HG03442 (cell line): ENCODE measurements at regions not wholly inside any gene's neighbourhood (a gene's known extent, or its start where the extent isn't known, plus 50 kb on each side); places are given as distances from the start of the nearest gene placed in this dataset.
"Not testable (repeated sequence)": the region's sequence is repeated elsewhere in the genome, so short reads cannot be mapped to it uniquely, and the experiment has no call there.

ENCODE experiments used
- ATAC-seq: cut with Tn5 transposase; IDR thresholded peaks from one replicate; pipeline ENCODE4 v1.9.1; 2021; ENCODE audit warnings: mild to moderate bottlenecking, moderate library complexity; ENCODE audit not compliant: unreplicated experiment

DNA sequence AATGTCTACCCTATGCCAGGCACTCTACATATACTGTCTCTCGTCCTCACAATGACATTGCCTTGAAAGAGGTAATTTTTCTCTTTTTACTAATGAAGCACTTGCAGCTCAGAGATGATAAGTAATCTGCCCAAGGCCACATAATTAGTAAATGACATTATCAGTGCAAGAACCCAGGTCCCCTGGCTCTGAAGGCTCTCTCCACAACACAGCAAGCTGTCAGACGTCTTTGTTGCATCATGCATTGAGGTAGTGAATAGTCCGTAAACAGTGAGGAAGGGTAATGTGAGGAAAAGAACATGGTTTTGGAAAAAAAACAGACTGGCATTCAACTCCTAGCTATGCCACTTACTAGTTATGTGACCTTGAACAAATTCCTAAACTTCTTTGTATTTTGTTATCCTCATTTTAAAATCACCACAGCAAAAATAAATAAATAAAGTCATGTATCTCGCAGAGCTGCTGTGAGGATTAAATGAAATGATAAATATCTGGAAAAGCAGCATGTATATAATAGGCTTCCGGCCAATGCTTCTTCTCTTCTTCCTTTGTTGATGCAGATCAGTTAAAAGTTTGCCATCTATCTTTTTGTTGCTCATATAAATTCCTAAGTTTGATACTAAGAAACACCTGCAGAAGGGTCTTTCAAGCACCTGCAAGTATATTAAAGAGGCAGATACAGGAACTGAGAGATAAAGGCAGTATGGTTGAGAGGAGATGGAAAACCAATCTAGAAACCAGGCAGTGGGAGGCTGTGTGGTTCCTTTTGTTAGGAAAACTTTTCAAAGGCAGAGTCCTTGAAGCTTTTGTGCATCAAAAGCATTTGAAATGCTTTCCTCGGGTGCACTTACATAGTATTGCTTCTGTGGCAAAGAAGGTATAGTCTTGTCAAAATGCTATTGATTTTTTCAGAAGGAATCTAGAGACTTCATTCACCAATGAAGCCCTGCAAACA is 82.8 kb downstream of the BTG1 start:
- no peak for ATAC-seq

DNA sequence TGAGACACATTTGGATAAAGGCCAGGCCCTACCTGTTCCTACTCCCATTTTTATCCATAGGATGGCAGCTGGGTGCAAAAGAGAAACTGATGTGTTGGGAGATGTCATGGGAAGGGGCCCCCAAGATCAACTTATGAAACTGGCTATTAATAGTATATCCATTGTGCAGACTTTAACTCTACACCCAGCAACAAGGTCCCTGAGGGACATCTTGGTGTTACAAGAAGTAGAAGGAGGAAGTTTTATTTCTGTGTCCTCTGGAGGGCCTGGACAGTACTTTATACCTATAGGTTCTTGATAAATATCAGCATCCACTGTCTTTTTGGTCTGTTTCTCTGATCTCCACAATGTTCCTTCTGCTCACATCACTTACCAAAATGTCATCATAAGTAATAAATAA is 84.6 kb downstream of the BTG1 start:
- no peak for ATAC-seq

DNA sequence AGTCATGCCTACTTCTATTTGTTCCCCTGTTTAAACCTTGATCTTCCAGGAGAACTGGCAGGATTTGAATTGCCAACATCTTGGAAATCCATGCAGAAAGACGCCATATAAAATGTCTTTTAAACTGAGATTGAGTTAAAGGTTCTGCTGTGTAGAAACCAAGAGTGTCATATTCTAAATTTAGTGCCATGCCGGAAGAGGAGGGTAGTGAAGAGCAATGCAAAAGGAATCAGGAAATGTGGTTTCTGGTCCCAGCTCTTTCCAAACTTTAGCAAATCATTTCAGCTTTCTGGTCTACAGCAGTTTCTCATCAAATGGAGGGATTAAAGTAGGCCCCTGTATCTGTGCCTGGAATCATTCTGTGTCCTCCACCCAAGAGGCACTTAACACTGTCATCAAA is 85.7 kb downstream of the BTG1 start:
- no peak for ATAC-seq

GRCh38 chr12:92058664-92059063 is 87.0 kb downstream of the BTG1 start:
- ATAC-seq = no peak

GRCh38 chr12:92056756-92057155 is 88.9 kb downstream of the BTG1 start:
- not testable (repeated sequence) for ATAC-seq

- ATAC-seq = no peak
These were observed 89.4 kb downstream of the BTG1 start for GRCh38 chr12:92056290-92056689.

- ATAC-seq = no peak
These were observed 89.8 kb downstream of the BTG1 start for GRCh38 chr12:92055877-92056276.

- ATAC-seq = no peak
These were observed 94.2 kb downstream of the BTG1 start for GRCh38 chr12:92051441-92051840.

- ATAC-seq = peak; percentile 75
These were observed 96.2 kb downstream of the BTG1 start for GRCh38 chr12:92049403-92049802.

- no peak for ATAC-seq
These were observed 98.2 kb downstream of the BTG1 start for GRCh38 chr12:92047393-92047826.

DNA sequence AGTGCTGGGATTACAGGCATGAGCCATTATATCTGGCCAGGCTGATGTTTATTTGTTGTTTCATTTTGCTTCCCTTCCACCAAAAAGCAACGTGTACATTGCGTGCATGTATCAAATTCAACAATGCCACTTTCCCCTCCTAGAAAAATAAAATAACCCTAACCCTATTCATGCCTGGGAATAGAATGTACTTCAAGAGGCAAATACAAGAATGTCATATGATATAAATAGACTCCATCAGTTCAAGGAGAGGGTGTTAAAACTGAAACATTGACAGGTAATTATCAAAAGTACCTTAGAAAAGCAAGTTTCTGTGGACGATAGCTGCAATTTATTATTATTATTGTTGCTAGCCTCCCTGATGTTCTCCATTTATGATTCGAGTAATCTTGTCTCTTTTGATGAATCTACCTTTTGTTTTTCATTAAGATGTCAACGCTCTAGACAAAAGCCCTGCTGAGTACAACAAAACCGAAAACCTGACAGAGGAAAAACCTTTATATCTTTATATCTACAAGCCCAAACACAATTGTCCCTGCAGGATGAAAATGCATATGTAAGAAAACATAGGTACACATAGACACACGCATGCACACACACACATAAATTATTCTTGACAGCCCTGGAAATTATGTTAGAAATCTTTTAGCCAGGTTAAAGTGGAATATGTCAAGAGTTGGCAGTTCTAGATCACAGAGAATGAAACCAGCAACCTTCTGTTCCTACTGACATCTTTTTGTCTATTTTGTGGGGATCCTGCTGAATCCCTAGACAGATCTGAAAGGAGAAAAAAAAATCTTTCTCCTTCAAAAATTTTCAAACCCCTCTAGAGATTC is 98.9 kb downstream of the BTG1 start:
- no peak for ATAC-seq

DNA sequence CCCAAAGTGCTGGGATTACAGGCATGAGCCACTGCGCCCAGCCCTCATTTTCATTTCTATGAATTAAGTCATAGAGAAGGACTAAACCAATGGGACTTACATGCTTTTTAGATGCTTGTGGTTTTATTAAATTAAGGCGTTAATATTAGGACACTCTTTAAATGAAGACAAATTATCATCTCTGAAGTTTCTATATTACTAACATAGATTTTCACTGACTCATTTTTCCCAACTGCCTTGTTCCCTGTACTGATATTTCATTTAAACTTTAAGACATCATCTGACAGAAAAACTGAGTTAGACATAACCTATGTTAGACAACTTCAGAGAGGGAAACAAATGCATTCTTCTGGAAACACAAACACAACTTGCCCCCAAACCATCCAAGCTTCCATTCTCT is 99.8 kb downstream of the BTG1 start:
- no peak for ATAC-seq

DNA sequence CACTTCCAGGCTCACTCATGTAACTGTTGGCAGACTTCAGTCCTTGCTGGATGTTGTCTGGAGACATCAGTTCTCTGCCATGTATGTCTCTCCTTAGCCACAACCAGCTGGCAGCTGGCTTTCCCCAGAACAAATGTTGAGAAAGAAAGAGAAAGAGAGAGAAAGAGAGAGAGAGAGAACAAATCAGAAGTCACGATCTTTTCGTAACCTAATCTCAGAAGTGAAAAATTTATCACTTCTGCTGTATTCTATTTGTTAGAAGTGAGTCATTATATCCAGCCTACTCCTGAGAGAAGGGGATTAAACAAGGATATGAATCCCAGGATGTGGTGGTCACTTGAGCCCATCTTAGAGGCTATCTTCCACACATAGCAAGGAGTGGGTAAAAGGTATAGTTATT is 101.2 kb downstream of the BTG1 start:
- ATAC-seq = no peak

- ATAC-seq = no peak
These were observed 102.7 kb downstream of the BTG1 start for GRCh38 chr12:92042791-92043531.

DNA sequence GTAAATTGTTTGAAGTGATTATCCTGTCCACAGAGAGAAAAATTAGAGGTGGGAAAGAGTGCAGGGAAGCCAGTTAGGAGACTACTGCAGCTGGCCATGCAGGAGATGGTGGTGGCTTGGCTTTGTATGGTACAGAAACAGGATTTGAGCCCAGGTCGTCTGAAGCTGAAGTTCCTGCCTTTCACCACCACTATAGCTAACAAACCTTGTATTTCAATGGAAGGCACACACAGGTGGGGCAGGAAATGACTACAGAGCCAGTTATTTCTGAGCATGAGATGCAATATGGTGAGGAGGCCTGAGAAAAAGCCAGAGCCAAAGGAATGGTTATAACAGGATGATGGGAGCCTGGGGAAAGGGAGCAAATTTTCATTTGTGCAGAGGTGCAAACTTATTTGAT is 103.9 kb downstream of the BTG1 start:
- peak; percentile 36 for ATAC-seq

GRCh38 chr12:92039046-92039445 is 106.6 kb downstream of the BTG1 start:
- no peak for ATAC-seq

GRCh38 chr12:92038476-92038875 is 107.2 kb downstream of the BTG1 start:
- no peak for ATAC-seq

- no peak for ATAC-seq
These were observed 108.7 kb downstream of the BTG1 start for GRCh38 chr12:92036771-92037453.

GRCh38 chr12:92036061-92036620 is 109.5 kb downstream of the BTG1 start:
- ATAC-seq = no peak

DNA sequence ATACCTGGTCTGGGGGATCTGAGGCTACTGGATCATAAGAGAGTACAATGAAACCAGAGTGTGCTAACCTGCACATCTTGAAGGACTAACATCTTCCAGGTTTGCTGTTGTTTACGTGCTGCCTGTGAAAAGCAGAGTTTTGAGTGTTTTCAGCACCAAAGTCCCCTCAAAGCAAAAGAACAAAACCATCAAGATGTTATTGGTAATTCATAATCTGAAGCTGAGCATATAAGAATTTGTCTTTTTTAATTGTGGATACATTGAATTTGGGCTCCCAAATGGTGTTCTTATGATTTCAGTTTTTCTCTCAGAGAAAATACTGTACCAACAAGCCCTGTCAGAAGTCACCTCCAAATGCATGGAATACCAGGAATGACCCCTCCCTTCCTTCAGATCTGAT is 110.2 kb downstream of the BTG1 start:
- ATAC-seq = no peak
